GM12878 (cell line): ENCODE measurements at regions not wholly inside any gene's neighbourhood (a gene's known extent, or its start where the extent isn't known, plus 50 kb on each side); places are given as distances from the start of the nearest gene placed in this dataset.

Experiments
- ATAC-seq: fragments of 200-7000 bp; cut with Tn5 transposase; 3 replicates; pipeline ENCODE4 v1.9.1; 2020; ENCODE audit warnings: mild to moderate bottlenecking, moderate library complexity
- BruUV-seq: library from RNA; stranded (reverse); fragments of 400-500 nt; replicated peaks from 2 replicates; lab custom pipeline; 2021; lab: Mats Ljungman, UMichigan
- CTCF ChIA-PET: fragments of 300-600 bp; sonication (Branson Sonifier 250); formaldehyde crosslinking; extraction: SDS; loops from one replicate; lab custom pipeline; 2021; ENCODE audit warnings: inconsistent platforms; lab: Yijun Ruan, JAX
- POLR2A ChIA-PET: fragments of 350-600 bp; formaldehyde crosslinking; extraction: SDS; loops from one replicate; lab custom pipeline; 2021; ENCODE audit warnings: inconsistent platforms; lab: Charles Lee
- RAD21 ChIA-PET: fragments of 300-600 bp; sonication (Branson Sonifier 250); formaldehyde crosslinking; loops from one replicate; lab custom pipeline; 2023; ENCODE audit warnings: antibody characterized with exemption; ENCODE audit not compliant: unreplicated experiment; lab: Charles Lee
- SMC1A ChIA-PET: fragments of 300-600 bp; sonication (Branson Sonifier 250); formaldehyde crosslinking; loops from one replicate; lab custom pipeline; 2023; ENCODE audit not compliant: unreplicated experiment, uncharacterized antibody; lab: Charles Lee
- DNase-seq: peaks from one replicate; pipeline ENCODE4 v3.0.0-alpha.2; 2011; ENCODE audit warnings: low read depth, low spot score
- FAIRE-seq: peaks from 3 replicates; lab custom pipeline; 2011; peaks lifted over from hg19 to GRCh38; lab: Jason Lieb, UNC
- H2AFZ ChIP-seq: 2 replicates; pipeline ENCODE4 v1.6.0; 2011; ENCODE audit warnings: low read depth, low read length, control low read depth; ENCODE audit not compliant: control insufficient read depth
- H3K27ac ChIP-seq: 2 replicates; pipeline ENCODE4 v1.5.1; 2011; ENCODE audit warnings: control low read depth; ENCODE audit not compliant: control insufficient read depth, insufficient read depth
- H3K27me3 ChIP-seq, 2 experiments: replicated peaks in 1 of 2; 2 replicates each; pipeline versions ENCODE4 v1.6.0 to v1.6.1; 2011; ENCODE audit warnings: low read length in 1 of 2; ENCODE audit not compliant: control insufficient read depth in 2 of 2, insufficient read depth in 2 of 2
- H3K36me3 ChIP-seq, 2 experiments: 2 replicates each; pipeline ENCODE4 v1.5.1; 2011; ENCODE audit warnings: low read length in 1 of 2; ENCODE audit not compliant: control insufficient read depth in 2 of 2, insufficient read depth in 2 of 2
- H3K4me1 ChIP-seq: 2 replicates; pipeline ENCODE4 v1.6.1; 2011; ENCODE audit warnings: mild to moderate bottlenecking, low read length, moderate library complexity, mixed read lengths; ENCODE audit not compliant: control insufficient read depth, insufficient read depth
- H3K4me2 ChIP-seq: 2 replicates; pipeline ENCODE4 v1.6.0; 2011; ENCODE audit warnings: control low read depth; ENCODE audit not compliant: control insufficient read depth, insufficient read depth
- H3K4me3 ChIP-seq: fragments of 200-600 bp; sonication (generic); 2 replicates; pipeline ENCODE4 v1.5.1; 2016
- H3K79me2 ChIP-seq: 2 replicates; pipeline ENCODE4 v1.6.0; 2011; ENCODE audit warnings: low read length; ENCODE audit not compliant: control insufficient read depth, insufficient read depth
- H3K9ac ChIP-seq: 2 replicates; pipeline ENCODE4 v1.8.0; 2011; ENCODE audit warnings: low read length, control low read depth, mixed read lengths; ENCODE audit not compliant: control insufficient read depth, insufficient read depth
- H3K9me3 ChIP-seq: replicated peaks from 3 replicates; pipeline ENCODE4 v1.5.1; 2011; ENCODE audit warnings: mild to moderate bottlenecking, low read length; ENCODE audit not compliant: control insufficient read depth, insufficient read depth
- H4K20me1 ChIP-seq: 2 replicates; pipeline ENCODE4 v1.6.0; 2011; ENCODE audit not compliant: control insufficient read depth, insufficient read depth
- CHD1 ChIP-seq: IDR thresholded peaks from 2 replicates; pipeline ENCODE4 v1.6.1; 2012; ENCODE audit warnings: low read depth, low read length, improper control_type of control experiment
- CTCF ChIP-seq, 3 experiments: IDR thresholded peaks in 2 of 3; conservative IDR thresholded peaks in 1 of 3; 2 replicates each; pipeline ENCODE4 v1.5.1; 2011; ENCODE audit warnings: low read depth in 3 of 3, low read length in 3 of 3, mild to moderate bottlenecking in 3 of 3, control low read depth in 2 of 3, moderate library complexity in 2 of 3, inconsistent platforms in 1 of 3, mixed read lengths in 1 of 3; ENCODE audit not compliant: control insufficient read depth in 2 of 3, insufficient read depth in 1 of 3; ENCODE audit errors: extremely low read depth in 1 of 3
- HDAC2 ChIP-seq: fragments of 200-600 bp; sonication (generic); IDR thresholded peaks from 2 replicates; pipeline ENCODE4 v1.6.1; 2017
- JUNB ChIP-seq: IDR thresholded peaks from 2 replicates; pipeline ENCODE4 v1.6.1; 2016; ENCODE audit warnings: antibody characterized with exemption, mild to moderate bottlenecking
- JUND ChIP-seq: IDR thresholded peaks from 2 replicates; pipeline ENCODE4 v1.6.1; 2012; ENCODE audit warnings: low read depth, mild to moderate bottlenecking, low read length, improper control_type of control experiment, moderate library complexity
- NFXL1 ChIP-seq: fragments of 450-650 bp; IDR thresholded peaks from 2 replicates; pipeline ENCODE4 v1.6.1; 2017; ENCODE audit warnings: antibody characterized with exemption, mild to moderate bottlenecking, borderline replicate concordance
- NR2C2 ChIP-seq: IDR thresholded peaks from 2 replicates; pipeline ENCODE4 v1.6.1; 2011; ENCODE audit warnings: borderline replicate concordance, low read depth; ENCODE audit not compliant: control insufficient read depth, insufficient read length
- RB1 ChIP-seq: fragments of 450-650 bp; formaldehyde crosslinking; IDR thresholded peaks from 2 replicates; pipeline ENCODE4 v1.6.1; 2017; ENCODE audit warnings: mild to moderate bottlenecking, borderline replicate concordance
- RBBP5 ChIP-seq: fragments of 200-600 bp; sonication (generic); conservative IDR thresholded peaks from 2 replicates; pipeline ENCODE4 v1.6.1; 2016
- SP1 ChIP-seq: IDR thresholded peaks from one replicate; pipeline ENCODE4 v1.6.1; 2011; ENCODE audit warnings: low read depth, low read length
- STAT1 ChIP-seq: fragments of 450-650 bp; conservative IDR thresholded peaks from 2 replicates; pipeline ENCODE4 v1.6.1; 2014; ENCODE audit warnings: antibody characterized with exemption, mild to moderate bottlenecking
- SUPT20H ChIP-seq: IDR thresholded peaks from 2 replicates; pipeline ENCODE4 v1.6.1; 2011; ENCODE audit warnings: low read depth, mild to moderate bottlenecking, low read length, moderate library complexity, borderline replicate concordance; ENCODE audit not compliant: control insufficient read depth
- SUZ12 ChIP-seq: fragments of 200-600 bp; sonication (generic); IDR thresholded peaks from one replicate; pipeline ENCODE4 v1.6.1; 2018; ENCODE audit warnings: antibody characterized with exemption, mild to moderate bottlenecking; ENCODE audit not compliant: unreplicated experiment
- TBL1XR1 ChIP-seq: IDR thresholded peaks from 2 replicates; pipeline ENCODE4 v1.6.1; 2012; ENCODE audit warnings: low read depth, low read length, improper control_type of control experiment
- TCF3 ChIP-seq: IDR thresholded peaks from 2 replicates; pipeline ENCODE4 v1.6.1; 2012; ENCODE audit warnings: low read depth, mild to moderate bottlenecking, low read length, borderline replicate concordance; ENCODE audit not compliant: insufficient read depth
- TCF7 ChIP-seq: IDR thresholded peaks from 2 replicates; pipeline ENCODE4 v1.6.1; 2014; ENCODE audit warnings: antibody characterized with exemption, borderline replicate concordance
- WGBS: methylation state at CpG from one replicate; pipeline ENCODE4 v1.1.6; 2016; ENCODE audit warnings: low lambda C conversion rate; ENCODE audit not compliant: insufficient replicate concordance, insufficient coverage; ENCODE audit errors: missing lambda C conversion rate; 5-methylcytosine and 5-hydroxymethylcytosine counted together
- in situ Hi-C: fragments of 300-500 bp; cut with MboI; formaldehyde crosslinking; loops from 9 replicates; pipeline ENCODE4 v1.14.3; 2018; ENCODE audit warnings: mixed read lengths
- intact Hi-C: fragments of 100-400 bp; cut with micrococcal nuclease; formaldehyde crosslinking; loops from one replicate; pipeline ENCODE4 v1.14.2; 2022; ENCODE audit not compliant: unreplicated experiment
- TF ChIP-seq, protein P1 (sequence below): fragments of 450-650 bp; IDR thresholded peaks from 2 replicates; pipeline ENCODE4 v1.6.1; 2017; ENCODE audit warnings: antibody characterized with exemption, mild to moderate bottlenecking, moderate library complexity

GRCh38 chr12:84638811-84639368, 273.7 kb downstream of the SLC6A15 start:
- ChIA-PET POLR2A (no interaction called here), SMC1A (interaction anchor here (1.1 to 1.4 kb wide), 2 partner anchors 18 to 31 kb away, joined by 3 read pairs; no protein-coding TSS in a partner anchor), CTCF (interaction anchor here (0.7 to 1.1 kb wide), 4 partner anchors 8 to 218 kb away, joined by 3 to 4 read pairs (median 3); no protein-coding TSS in a partner anchor), RAD21 (no interaction called here)
- DNase-seq: no peak
- Histone ChIP-seq H3K4me2 (no peak overlapping the region), H2AFZ (no peak overlapping the region), H3K4me1 (no peaks in the 10 kb centered on the region), H3K27me3 (no peaks in the 10 kb centered on the region), H3K9me3 (no peaks in the 10 kb centered on the region), H3K79me2 (no peaks in the 10 kb centered on the region), H3K27ac (no peak overlapping the region), H3K36me3 (no peaks in the 10 kb centered on the region), H3K4me3 (no peak overlapping the region), H4K20me1 (no peaks in the 10 kb centered on the region), H3K9ac (no peak overlapping the region)
- BruUV-seq: no TSS peak
- WGBS: 13% methylated on average over 2 of the region's 2 CpGs
- in situ Hi-C loops (no loop called here), intact Hi-C loops (no loop called here)
- no peak for ATAC-seq
- FAIRE-seq: no peak
- TF ChIP-seq NFXL1 (no peak), CTCF (IDR thresholded peaks at IDR 0.05 in 2 of 3, conservative IDR thresholded peaks at IDR 0.05 in 1 of 3; ENCODE audit: control insufficient read depth in 2 of 3, extremely low read depth in 1 of 3, insufficient read depth in 1 of 3, low read depth in 3 of 3, low read length in 3 of 3) (no peak), CHD1 (no peak), HDAC2 (no peak), STAT1 (no peak), SUPT20H (no peak), TCF3 (no peak), RBBP5 (no peak), TBL1XR1 (no peak), JUND (no peak), NR2C2 (no peak), JUNB (no peak), SP1 (no peak), SUZ12 (no peak), TCF7 (no peak), RB1 (no peak)
- TF ChIP-seq, protein P1, sequence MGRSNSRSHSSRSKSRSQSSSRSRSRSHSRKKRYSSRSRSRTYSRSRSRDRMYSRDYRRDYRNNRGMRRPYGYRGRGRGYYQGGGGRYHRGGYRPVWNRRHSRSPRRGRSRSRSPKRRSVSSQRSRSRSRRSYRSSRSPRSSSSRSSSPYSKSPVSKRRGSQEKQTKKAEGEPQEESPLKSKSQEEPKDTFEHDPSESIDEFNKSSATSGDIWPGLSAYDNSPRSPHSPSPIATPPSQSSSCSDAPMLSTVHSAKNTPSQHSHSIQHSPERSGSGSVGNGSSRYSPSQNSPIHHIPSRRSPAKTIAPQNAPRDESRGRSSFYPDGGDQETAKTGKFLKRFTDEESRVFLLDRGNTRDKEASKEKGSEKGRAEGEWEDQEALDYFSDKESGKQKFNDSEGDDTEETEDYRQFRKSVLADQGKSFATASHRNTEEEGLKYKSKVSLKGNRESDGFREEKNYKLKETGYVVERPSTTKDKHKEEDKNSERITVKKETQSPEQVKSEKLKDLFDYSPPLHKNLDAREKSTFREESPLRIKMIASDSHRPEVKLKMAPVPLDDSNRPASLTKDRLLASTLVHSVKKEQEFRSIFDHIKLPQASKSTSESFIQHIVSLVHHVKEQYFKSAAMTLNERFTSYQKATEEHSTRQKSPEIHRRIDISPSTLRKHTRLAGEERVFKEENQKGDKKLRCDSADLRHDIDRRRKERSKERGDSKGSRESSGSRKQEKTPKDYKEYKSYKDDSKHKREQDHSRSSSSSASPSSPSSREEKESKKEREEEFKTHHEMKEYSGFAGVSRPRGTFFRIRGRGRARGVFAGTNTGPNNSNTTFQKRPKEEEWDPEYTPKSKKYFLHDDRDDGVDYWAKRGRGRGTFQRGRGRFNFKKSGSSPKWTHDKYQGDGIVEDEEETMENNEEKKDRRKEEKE: no peak
